Natural killer cell (primary cell): ENCODE measurements at regions not wholly inside any gene's neighbourhood (a gene's known extent, or its start where the extent isn't known, plus 50 kb on each side); places are given as distances from the start of the nearest gene placed in this dataset.

Source experiments
- ATAC-seq, 3 donors: fragments of 150-1000 bp in 2 of 3; fragments of 200-7000 bp in 1 of 3; cut with Tn5 transposase; 1 replicate in 1 of 3; 2 replicates in 2 of 3; pipeline ENCODE4 v1.10.0; 2021; ENCODE audit warnings: mild to moderate bottlenecking in 2 of 3, moderate library complexity in 2 of 3
- DNase-seq, 2 donors: peaks; one replicate each; pipeline versions ENCODE4 v3.0.0 to v3.0.0-alpha.2; 2013 to 2021; ENCODE audit warnings: mixed read lengths in 1 of 2
- H3K27ac ChIP-seq: one replicate; pipeline ENCODE4 v1.5.1; 2013; ENCODE audit warnings: mild to moderate bottlenecking, low read length
- H3K27me3 ChIP-seq: one replicate; pipeline ENCODE4 v1.6.1; 2013; ENCODE audit warnings: low read length; ENCODE audit not compliant: control insufficient read depth, insufficient read depth
- H3K36me3 ChIP-seq: one replicate; pipeline ENCODE4 v1.6.1; 2013; ENCODE audit warnings: low read length; ENCODE audit not compliant: control insufficient read depth, insufficient read depth
- H3K4me1 ChIP-seq: one replicate; pipeline ENCODE4 v1.6.1; 2013; ENCODE audit warnings: low read length; ENCODE audit not compliant: control insufficient read depth, insufficient read depth
- H3K4me3 ChIP-seq: one replicate; pipeline ENCODE4 v1.5.1; 2013; ENCODE audit warnings: low read length
- H3K9me3 ChIP-seq: one replicate; pipeline ENCODE4 v1.6.1; 2013; ENCODE audit warnings: low read length; ENCODE audit not compliant: control insufficient read depth, insufficient read depth
- H3K27ac Mint-ChIP-seq, 2 donors: one replicate each; pipeline ENCODE4 v1.8.0; 2022; ENCODE audit warnings: mild to moderate bottlenecking in 2 of 2, mixed read lengths in 2 of 2, moderate library complexity in 1 of 2
- H3K27me3 Mint-ChIP-seq, 2 donors: one replicate each; pipeline ENCODE4 v1.8.0; 2022; ENCODE audit warnings: low read depth in 2 of 2, mixed read lengths in 2 of 2
- H3K36me3 Mint-ChIP-seq: one replicate; pipeline ENCODE4 v1.8.0; 2022; ENCODE audit warnings: mixed read lengths
- H3K4me1 Mint-ChIP-seq, 2 donors: one replicate each; pipeline ENCODE4 v1.8.0; 2022; ENCODE audit warnings: mixed read lengths in 2 of 2
- H3K4me3 Mint-ChIP-seq: one replicate; pipeline ENCODE4 v1.8.0; 2022; ENCODE audit warnings: mild to moderate bottlenecking, moderate library complexity, mixed read lengths
- H3K9me3 Mint-ChIP-seq, 2 donors: one replicate each; pipeline ENCODE4 v1.8.0; 2022; ENCODE audit warnings: mixed read lengths in 2 of 2
- CTCF ChIP-seq: fragments of 200-600 bp; IDR thresholded peaks from one replicate; pipeline ENCODE4 v1.8.0; 2022; ENCODE audit warnings: antibody characterized with exemption
- WGBS: methylation state at CpG from one replicate; pipeline ENCODE4 v1.1.7; 2013; ENCODE audit warnings: missing lambda C conversion rate; ENCODE audit not compliant: insufficient coverage; 5-methylcytosine and 5-hydroxymethylcytosine counted together
- intact Hi-C: fragments of 100-400 bp; cut with micrococcal nuclease; formaldehyde crosslinking; loops from one replicate; pipeline ENCODE4 v1.14.2; 2022

- peak overlapping the region in 1 of 2 donors; percentile 71 for H3K27ac Mint-ChIP-seq
- Histone ChIP-seq H3K9me3 (no peaks in the 10 kb centered on the region), H3K27me3 (no peaks in the 10 kb centered on the region), H3K4me3 (no peak overlapping the region), H3K4me1 (peaks cover 23% of the 10 kb centered on the region), H3K27ac (no peak overlapping the region), H3K36me3 (no peaks in the 10 kb centered on the region)
- H3K36me3 Mint-ChIP-seq: no peaks in the 10 kb centered on the region
- intact Hi-C loops: no loop called here
- 88% methylated on average over 10 of the region's 12 CpGs for WGBS
- H3K4me1 Mint-ChIP-seq: peaks cover 17% of the 10 kb centered on the region in 2 donors
- no peak overlapping the region for H3K4me3 Mint-ChIP-seq
- TF ChIP-seq CTCF: no peak
- DNase-seq (no peak), ATAC-seq (no peak)
- H3K27me3 Mint-ChIP-seq: no peaks in the 10 kb centered on the region
- H3K9me3 Mint-ChIP-seq: no peaks in the 10 kb centered on the region
Measured at GRCh38 chr5:174459071-174459702, 265.2 kb upstream of the MSX2 start.

GRCh38 chr5:174459832-174460448, 264.4 kb upstream of the MSX2 start:
- no peaks in the 10 kb centered on the region for H3K36me3 Mint-ChIP-seq
- Histone ChIP-seq H3K9me3 (no peaks in the 10 kb centered on the region), H3K4me1 (peaks cover 18% of the 10 kb centered on the region), H3K36me3 (no peaks in the 10 kb centered on the region), H3K4me3 (no peak overlapping the region), H3K27me3 (no peaks in the 10 kb centered on the region), H3K27ac (no peak overlapping the region)
- WGBS: 49% methylated on average over 8 of the region's 9 CpGs
- H3K4me3 Mint-ChIP-seq: peak overlapping the region; percentile 56
- intact Hi-C loops: no loop called here
- peak in 1 of 2 donors; percentile 7 for DNase-seq
- no peaks in the 10 kb centered on the region for H3K27me3 Mint-ChIP-seq
- no peaks in the 10 kb centered on the region for H3K9me3 Mint-ChIP-seq
- peak overlapping the region in 1 of 2 donors; percentile 71 for H3K27ac Mint-ChIP-seq
- TF ChIP-seq CTCF: no peak
- peaks cover 12 to 16% of the 10 kb centered on the region in 2 donors for H3K4me1 Mint-ChIP-seq
- ATAC-seq: peak; percentile 49 to 54 (median 52)

- no peak for TF ChIP-seq CTCF
- DNase-seq: no peak
- Histone ChIP-seq H3K4me1 (peaks cover 14% of the 10 kb centered on the region), H3K27ac (no peak overlapping the region), H3K9me3 (no peaks in the 10 kb centered on the region), H3K27me3 (no peaks in the 10 kb centered on the region), H3K4me3 (no peak overlapping the region), H3K36me3 (no peaks in the 10 kb centered on the region)
- peaks cover 0 to 2% of the 10 kb centered on the region in 2 donors for H3K27me3 Mint-ChIP-seq
- intact Hi-C loops: no loop called here
- no peak overlapping the region for H3K27ac Mint-ChIP-seq
- H3K4me1 Mint-ChIP-seq: peaks cover 12 to 16% of the 10 kb centered on the region in 2 donors
- peaks cover 2% of the 10 kb centered on the region in 2 donors for H3K9me3 Mint-ChIP-seq
- ATAC-seq: no peak
- 86% methylated on average over 4 of the region's 4 CpGs for WGBS
- no peak overlapping the region for H3K4me3 Mint-ChIP-seq
- H3K36me3 Mint-ChIP-seq: no peaks in the 10 kb centered on the region
Measured at GRCh38 chr5:174462129-174462528, 262.3 kb upstream of the MSX2 start.
